RWPE1 (cell line): ENCODE measurements at regions not wholly inside any gene's neighbourhood (a gene's known extent, or its start where the extent isn't known, plus 50 kb on each side); places are given as distances from the start of the nearest gene placed in this dataset.

ENCODE experiments used
- CTCF ChIA-PET: fragments of 350-600 bp; sonication (Branson Sonifier 250); formaldehyde crosslinking; extraction: SDS; loops from one replicate; lab custom pipeline; 2021; lab: Yijun Ruan, JAX
- POLR2A ChIA-PET: fragments of 400-600 bp; formaldehyde crosslinking; extraction: SDS; loops from one replicate; lab custom pipeline; 2020; ENCODE audit warnings: antibody characterized with exemption; ENCODE audit not compliant: low non-redundant PET; lab: Yijun Ruan, JAX
- DNase-seq: peaks from one replicate; pipeline ENCODE4 v3.0.0; 2012; ENCODE audit warnings: low spot score
- H3K27ac ChIP-seq: fragments of 450-650 bp; 2 replicates; pipeline ENCODE4 v1.5.1; 2017
- TF ChIP-seq, protein P1 (sequence below): fragments of 450-650 bp; conservative IDR thresholded peaks from 2 replicates; pipeline ENCODE4 v1.5.1; 2017; ENCODE audit warnings: low read depth, mild to moderate bottlenecking

DNA sequence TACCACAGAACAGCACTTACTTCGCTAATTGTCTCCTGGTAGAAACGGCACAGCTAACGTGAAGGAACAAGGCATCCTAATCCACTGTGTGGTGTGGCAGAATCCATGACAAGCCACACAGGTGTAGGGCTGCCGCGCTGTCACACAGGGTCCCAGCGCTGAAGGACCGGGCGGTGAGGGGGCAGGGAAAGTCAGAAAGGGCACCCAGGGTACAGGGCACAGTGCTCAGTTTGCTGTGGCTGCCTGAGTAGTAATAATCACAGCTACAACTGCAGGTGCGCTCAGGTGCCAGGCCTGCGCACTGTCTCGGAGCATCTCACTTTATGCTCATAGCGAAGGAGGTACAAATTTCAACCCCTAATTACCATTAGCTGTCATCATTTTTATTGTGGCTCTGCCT is 55.2 kb upstream of the CAB39 start:
- CTCF ChIA-PET = interaction anchor here (0.6 kb wide), 1 partner anchor 17 kb away, joined by 3 read pairs; no protein-coding TSS in a partner anchor
- H3K27ac ChIP-seq = no peak overlapping the region
- no peak for DNase-seq
- TF ChIP-seq, protein P1, sequence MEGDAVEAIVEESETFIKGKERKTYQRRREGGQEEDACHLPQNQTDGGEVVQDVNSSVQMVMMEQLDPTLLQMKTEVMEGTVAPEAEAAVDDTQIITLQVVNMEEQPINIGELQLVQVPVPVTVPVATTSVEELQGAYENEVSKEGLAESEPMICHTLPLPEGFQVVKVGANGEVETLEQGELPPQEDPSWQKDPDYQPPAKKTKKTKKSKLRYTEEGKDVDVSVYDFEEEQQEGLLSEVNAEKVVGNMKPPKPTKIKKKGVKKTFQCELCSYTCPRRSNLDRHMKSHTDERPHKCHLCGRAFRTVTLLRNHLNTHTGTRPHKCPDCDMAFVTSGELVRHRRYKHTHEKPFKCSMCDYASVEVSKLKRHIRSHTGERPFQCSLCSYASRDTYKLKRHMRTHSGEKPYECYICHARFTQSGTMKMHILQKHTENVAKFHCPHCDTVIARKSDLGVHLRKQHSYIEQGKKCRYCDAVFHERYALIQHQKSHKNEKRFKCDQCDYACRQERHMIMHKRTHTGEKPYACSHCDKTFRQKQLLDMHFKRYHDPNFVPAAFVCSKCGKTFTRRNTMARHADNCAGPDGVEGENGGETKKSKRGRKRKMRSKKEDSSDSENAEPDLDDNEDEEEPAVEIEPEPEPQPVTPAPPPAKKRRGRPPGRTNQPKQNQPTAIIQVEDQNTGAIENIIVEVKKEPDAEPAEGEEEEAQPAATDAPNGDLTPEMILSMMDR = no peak
- POLR2A ChIA-PET = no interaction called here

DNA sequence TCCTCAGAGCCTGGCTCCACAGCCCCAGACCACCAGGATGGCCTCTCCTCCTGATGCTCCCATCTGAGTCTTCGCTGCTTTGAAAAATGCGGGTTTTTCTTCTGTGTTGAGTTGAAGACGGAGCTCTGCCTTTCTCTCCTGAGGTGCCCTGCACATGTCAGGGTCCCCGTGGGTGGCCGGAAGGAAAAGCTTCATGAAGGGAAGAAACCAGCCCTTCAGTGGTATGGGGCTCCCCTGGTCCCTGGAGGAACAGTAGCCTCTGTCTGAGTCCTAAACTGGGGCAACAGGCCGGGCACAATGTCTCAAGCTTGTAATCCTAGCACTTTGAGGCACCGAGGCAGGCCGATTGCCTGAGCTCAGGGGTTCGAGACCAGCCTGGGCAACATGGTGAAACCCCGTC is 54.7 kb upstream of the CAB39 start:
- TF ChIP-seq, protein P1 = no peak
- DNase-seq = no peak
- POLR2A ChIA-PET = no interaction called here
- H3K27ac ChIP-seq = no peak overlapping the region
- CTCF ChIA-PET = no interaction called here

DNA sequence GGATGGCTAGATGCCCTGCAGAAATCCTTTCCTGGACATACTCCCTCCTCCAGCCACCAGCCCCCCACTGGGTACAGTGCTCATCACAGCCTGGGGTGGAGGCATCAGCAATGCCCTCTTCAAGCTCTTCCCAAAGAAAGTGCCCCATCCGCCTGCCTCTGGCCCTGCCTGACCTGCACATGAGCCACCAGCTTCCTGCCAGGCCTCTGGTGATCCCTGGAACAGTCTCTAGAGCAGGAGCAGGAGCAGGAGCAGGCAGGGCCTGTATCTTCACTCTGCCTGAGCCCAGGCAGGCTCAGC is 54.1 kb upstream of the CAB39 start:
- no peak for DNase-seq
- no peak overlapping the region for H3K27ac ChIP-seq
- POLR2A ChIA-PET = no interaction called here
- TF ChIP-seq, protein P1 = no peak
- CTCF ChIA-PET = no interaction called here

GRCh38 chr2:230658877-230659652 is 53.6 kb upstream of the CAB39 start:
- H3K27ac ChIP-seq = no peak overlapping the region
- ChIA-PET POLR2A (interaction anchor here (0.7 kb wide), 1 partner anchor 169 kb away, joined by 3 read pairs; no protein-coding TSS in a partner anchor), CTCF (no interaction called here)
- TF ChIP-seq, protein P1 = no peak
- DNase-seq = no peak

DNA sequence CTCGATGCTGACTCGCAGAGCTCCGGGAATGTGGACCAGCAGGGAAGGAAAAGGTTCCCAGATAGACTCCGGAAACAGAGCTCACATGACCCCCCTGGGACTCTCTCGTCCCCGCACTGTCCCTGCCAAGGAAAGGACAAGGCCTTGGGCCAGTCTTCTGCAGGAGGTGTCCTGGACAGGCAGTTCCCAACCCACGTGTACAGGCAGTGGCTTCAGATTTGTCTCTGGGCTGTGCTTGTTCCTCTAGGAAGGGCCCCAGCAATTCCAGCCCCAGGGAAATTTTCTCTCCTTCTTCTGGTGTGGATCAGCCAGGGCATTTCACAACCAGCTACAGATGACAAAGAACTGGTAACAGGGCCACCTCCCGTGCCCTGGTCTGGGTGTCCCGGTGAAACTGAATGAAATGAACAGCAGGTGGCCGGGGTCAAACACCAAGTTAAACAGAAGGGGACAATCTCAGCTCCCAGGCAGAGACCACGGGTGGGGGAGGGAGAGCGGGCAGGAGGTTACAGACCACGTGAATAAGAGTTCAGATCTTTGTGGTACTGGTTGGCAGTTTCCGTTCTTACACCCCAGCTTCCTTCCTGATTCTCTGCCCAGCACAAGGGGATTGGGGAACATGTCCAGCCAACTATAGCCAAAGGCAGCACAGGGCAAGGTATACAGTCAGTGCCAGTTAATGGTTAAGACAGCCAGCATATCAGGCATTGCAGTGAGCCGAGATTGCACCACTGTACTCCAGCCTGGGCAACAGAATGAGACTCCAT is 52.2 kb upstream of the CAB39 start:
- TF ChIP-seq, protein P1 = no peak
- no peak for DNase-seq
- no peak overlapping the region for H3K27ac ChIP-seq
- POLR2A ChIA-PET = no interaction called here
- CTCF ChIA-PET = no interaction called here

DNA sequence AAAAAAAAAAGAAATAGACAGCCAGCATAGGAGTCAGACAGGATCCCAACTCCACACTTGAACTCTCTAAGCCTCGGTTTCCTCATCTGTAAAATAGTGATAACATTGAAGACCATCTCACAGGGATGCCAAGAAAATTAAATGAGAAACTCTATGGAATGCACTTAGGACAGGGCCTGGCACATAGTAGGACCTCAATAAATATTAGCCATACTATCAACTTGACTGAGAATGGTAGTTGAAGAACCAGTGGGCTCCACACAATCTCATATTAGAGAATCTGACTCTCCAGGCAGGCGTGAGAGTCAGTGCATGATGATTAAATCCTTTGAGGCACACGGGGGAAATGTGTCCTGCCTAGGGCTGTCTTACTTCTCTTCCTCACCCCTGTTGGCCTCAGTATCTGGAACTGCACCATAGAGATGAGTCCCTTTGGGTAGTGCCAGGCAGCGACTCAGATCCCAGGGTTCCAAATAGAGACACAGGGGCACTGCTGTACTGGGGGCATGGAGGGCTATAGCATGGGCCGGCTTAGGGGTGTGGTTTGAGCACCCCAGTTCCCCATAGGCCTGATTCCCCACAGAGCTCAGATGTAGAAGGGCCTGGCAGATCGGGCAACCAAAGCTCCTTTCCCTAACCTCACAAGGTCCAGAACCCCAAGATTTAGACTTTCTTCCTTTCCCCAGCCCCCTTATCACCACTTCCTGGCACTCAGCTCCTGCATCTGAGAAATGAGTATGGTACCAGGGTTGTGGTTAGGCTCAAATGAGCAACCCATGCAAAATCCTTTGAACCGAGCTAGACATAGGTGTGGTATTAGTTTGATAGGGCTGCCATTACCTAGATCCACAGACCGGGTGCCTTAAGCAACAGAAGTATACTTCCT is 51.3 kb upstream of the CAB39 start:
- no peak overlapping the region for H3K27ac ChIP-seq
- ChIA-PET POLR2A (no interaction called here), CTCF (interaction anchor here (0.6 to 1.2 kb wide), 2 partner anchors 10 to 54 kb away, joined by 3 to 5 read pairs; no protein-coding TSS in a partner anchor)
- DNase-seq = no peak
- TF ChIP-seq, protein P1 = no peak
